Nephron (organoid): ENCODE measurements at regions not wholly inside any gene's neighbourhood (a gene's known extent, or its start where the extent isn't known, plus 50 kb on each side); places are given as distances from the start of the nearest gene placed in this dataset.

ENCODE experiments used
- H3K27ac Mint-ChIP-seq, 3 experiments: 2 replicates each; pipeline ENCODE4 v1.8.0; 2020; ENCODE audit warnings: mixed read lengths in 3 of 3, mild to moderate bottlenecking in 2 of 3, moderate library complexity in 1 of 3
- H3K27me3 Mint-ChIP-seq: 2 replicates; pipeline ENCODE4 v1.8.0; 2021; ENCODE audit warnings: low read depth, mild to moderate bottlenecking, moderate library complexity, mixed read lengths
- H3K36me3 Mint-ChIP-seq: 2 replicates; pipeline ENCODE4 v1.8.0; 2020; ENCODE audit warnings: low read depth, mixed read lengths
- H3K4me1 Mint-ChIP-seq: 2 replicates; pipeline ENCODE4 v1.8.0; 2020; ENCODE audit warnings: mixed read lengths
- H3K4me3 Mint-ChIP-seq, 3 experiments: 2 replicates each; pipeline ENCODE4 v1.8.0; 2020; ENCODE audit warnings: mild to moderate bottlenecking in 3 of 3, mixed read lengths in 3 of 3, moderate library complexity in 2 of 3
- H3K9me3 Mint-ChIP-seq: 2 replicates; pipeline ENCODE4 v1.8.0; 2020; ENCODE audit warnings: mixed read lengths
- TF ChIP-seq, protein P1 (sequence below), 3 experiments: fragments of 200-600 bp; sonication (generic); IDR thresholded peaks; one replicate each; pipeline ENCODE4 v1.5.0; 2021; ENCODE audit warnings: antibody characterized with exemption in 3 of 3; ENCODE audit not compliant: unreplicated experiment in 3 of 3

DNA sequence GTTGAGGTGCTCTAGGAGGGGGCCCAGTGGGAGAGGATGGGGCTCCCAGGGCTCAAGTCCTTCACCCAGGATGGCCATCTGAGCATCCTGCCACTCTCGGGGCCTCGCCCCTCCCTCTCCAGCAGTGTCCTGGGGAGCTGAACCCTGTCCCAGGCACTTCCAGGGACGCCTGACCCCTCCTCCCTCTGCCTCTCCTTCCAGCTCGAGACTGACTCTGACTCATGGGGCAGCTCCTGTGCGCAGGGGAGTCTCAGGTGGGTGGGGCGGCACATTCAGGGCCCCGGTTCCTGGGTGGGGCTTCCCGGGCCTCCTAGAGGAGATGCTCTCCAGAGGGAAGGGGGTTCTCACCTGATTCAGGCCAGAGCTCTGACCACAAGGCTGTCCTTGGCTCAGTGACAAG is 77.1 kb upstream of the IGLL5 start:
- Mint-ChIP-seq H3K36me3 (no peaks in the 10 kb centered on the region), H3K4me1 (no peaks in the 10 kb centered on the region), H3K27me3 (peaks cover 53% of the 10 kb centered on the region), H3K9me3 (no peaks in the 10 kb centered on the region), H3K27ac (no peak overlapping the region), H3K4me3 (no peak overlapping the region)
- TF ChIP-seq, protein P1, sequence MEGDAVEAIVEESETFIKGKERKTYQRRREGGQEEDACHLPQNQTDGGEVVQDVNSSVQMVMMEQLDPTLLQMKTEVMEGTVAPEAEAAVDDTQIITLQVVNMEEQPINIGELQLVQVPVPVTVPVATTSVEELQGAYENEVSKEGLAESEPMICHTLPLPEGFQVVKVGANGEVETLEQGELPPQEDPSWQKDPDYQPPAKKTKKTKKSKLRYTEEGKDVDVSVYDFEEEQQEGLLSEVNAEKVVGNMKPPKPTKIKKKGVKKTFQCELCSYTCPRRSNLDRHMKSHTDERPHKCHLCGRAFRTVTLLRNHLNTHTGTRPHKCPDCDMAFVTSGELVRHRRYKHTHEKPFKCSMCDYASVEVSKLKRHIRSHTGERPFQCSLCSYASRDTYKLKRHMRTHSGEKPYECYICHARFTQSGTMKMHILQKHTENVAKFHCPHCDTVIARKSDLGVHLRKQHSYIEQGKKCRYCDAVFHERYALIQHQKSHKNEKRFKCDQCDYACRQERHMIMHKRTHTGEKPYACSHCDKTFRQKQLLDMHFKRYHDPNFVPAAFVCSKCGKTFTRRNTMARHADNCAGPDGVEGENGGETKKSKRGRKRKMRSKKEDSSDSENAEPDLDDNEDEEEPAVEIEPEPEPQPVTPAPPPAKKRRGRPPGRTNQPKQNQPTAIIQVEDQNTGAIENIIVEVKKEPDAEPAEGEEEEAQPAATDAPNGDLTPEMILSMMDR (IDR thresholded peaks at IDR 0.05; ENCODE audit: unreplicated experiment in 3 of 3) = no peak

DNA sequence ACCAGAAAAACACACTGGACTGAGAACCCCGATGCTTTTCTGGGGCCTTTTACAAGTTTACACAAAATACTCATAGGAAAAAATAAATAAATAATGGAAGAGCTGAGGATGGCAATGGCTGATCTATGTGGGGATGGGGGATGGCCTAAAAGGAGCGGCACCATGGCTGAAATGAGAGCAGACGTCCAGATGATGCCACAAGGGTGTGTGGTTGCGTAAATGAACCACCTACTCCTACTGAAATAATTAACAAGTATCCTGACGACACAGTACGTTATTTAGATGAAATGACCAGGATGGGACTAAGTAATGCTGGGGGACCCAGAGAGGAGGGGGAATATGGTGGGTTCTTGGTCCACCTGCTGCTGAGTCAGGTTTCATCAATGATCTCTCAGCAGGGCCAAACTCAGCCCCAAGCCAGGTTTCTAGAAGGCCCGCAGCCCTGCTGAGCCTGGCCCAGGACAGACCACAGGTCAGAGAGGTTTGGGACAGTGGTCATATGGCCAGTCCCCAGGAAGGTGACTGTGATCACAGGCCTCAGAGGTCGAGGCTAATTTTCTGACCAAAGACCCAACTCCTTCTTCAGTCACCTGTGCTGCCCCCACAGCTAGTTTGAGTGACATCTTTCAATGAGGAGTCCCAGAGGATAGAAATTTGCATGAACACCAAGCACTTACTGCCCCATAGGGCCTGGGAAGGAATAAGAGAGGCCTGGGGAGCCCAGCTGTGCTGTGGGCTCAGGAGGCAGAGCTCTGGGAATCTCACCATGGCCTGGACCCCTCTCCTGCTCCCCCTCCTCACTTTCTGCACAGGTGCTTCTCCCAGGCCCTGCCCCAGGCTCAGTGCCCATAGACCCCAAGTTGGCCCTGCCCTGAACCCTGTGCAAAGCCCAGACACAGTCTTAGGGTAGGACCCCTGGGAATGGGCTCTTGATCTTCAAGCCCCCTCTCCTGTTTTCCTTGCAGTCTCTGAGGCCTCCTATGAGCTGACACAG is 76.3 kb upstream of the IGLL5 start:
- Mint-ChIP-seq H3K4me3 (no peak overlapping the region), H3K4me1 (no peaks in the 10 kb centered on the region), H3K27me3 (peaks cover 60% of the 10 kb centered on the region), H3K27ac (no peak overlapping the region), H3K36me3 (no peaks in the 10 kb centered on the region), H3K9me3 (no peaks in the 10 kb centered on the region)
- TF ChIP-seq, protein P1 (IDR thresholded peaks at IDR 0.05; ENCODE audit: unreplicated experiment in 3 of 3) = no peak

DNA sequence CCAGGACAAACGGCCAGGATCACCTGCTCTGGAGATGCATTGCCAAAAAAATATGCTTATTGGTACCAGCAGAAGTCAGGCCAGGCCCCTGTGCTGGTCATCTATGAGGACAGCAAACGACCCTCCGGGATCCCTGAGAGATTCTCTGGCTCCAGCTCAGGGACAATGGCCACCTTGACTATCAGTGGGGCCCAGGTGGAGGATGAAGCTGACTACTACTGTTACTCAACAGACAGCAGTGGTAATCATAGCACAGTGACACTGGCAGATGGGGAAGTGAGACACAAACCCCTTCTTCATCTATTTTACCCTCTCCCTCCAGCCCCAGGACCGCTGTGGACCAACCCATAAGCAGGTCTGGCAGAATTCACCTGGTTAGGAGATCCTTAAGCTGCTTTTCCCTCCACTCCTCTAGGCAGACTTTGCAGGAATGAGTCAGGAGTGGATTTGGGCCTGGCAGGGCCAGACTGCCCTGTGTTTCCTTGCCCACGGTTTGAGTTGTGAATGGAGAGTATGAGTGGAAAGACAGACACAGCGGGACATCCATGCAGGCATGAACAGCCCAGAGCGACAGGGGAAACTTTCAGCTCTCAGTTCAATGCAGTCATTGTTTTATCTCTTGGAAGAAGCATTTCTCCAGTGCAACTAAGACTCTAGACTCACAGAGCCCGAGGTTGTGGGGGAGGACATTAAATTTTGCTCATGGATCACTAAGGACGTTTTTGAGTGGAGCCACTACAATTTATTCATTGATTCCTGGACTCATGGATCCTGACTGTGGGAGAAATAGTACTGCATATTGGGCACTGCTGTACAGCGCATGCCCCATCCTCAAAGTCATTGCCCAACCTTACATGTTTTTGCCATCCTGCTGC is 75.3 kb upstream of the IGLL5 start:
- Mint-ChIP-seq H3K4me1 (no peaks in the 10 kb centered on the region), H3K4me3 (no peak overlapping the region), H3K27me3 (peaks cover 62% of the 10 kb centered on the region), H3K9me3 (no peaks in the 10 kb centered on the region), H3K27ac (no peak overlapping the region), H3K36me3 (no peaks in the 10 kb centered on the region)
- TF ChIP-seq, protein P1 (IDR thresholded peaks at IDR 0.05; ENCODE audit: unreplicated experiment in 3 of 3) = no peak

DNA sequence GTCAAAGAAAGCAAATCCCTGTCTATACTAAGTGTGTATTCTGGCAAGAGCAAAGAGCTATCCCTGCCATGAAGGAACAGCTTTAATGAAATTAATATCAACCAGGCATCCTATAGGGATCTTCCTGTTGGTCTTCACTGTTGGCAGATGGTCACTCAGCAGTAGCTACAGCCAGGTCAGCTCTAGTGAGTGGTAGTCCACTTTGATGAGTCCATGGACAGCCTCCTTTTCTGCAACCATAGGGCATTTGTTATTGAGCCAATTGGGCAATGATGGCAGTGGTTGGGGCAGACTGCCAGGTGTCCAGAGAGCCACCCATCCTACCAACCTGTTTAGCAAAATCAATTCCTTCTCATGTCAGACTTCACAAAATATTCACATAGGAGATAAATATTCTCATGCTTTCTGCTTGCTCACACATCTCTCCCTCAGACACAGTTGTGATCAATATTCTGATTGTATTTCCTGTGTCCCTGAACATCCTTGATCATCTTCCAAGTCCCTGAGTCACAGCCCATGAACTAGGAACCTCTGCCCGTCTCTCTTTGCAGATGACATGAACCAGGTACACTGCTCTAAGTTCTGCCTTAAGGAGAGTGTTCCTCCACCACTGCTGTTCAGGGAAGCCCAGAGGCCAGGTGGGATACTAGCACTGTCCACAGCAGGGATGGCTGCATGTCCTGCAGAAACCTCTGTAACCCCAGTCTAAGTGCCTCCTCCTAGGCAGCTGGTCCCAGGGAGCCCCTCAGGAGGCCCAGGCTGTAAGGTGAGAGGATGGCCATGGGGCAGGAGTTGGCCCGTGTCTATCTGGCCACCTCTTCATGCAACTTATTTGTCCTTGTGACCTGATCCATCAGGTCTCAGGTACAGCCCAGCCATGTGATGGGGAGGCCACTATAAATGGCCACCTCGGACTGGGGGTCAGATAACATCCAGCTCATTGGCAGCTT is 74.2 kb upstream of the IGLL5 start:
- no peak overlapping the region for H3K27ac Mint-ChIP-seq
- TF ChIP-seq, protein P1 (IDR thresholded peaks at IDR 0.05; ENCODE audit: unreplicated experiment in 3 of 3) = no peak
- peaks cover 57% of the 10 kb centered on the region for H3K27me3 Mint-ChIP-seq
- H3K4me1 Mint-ChIP-seq = no peaks in the 10 kb centered on the region
- no peak overlapping the region for H3K4me3 Mint-ChIP-seq
- H3K36me3 Mint-ChIP-seq = no peaks in the 10 kb centered on the region
- no peaks in the 10 kb centered on the region for H3K9me3 Mint-ChIP-seq

DNA sequence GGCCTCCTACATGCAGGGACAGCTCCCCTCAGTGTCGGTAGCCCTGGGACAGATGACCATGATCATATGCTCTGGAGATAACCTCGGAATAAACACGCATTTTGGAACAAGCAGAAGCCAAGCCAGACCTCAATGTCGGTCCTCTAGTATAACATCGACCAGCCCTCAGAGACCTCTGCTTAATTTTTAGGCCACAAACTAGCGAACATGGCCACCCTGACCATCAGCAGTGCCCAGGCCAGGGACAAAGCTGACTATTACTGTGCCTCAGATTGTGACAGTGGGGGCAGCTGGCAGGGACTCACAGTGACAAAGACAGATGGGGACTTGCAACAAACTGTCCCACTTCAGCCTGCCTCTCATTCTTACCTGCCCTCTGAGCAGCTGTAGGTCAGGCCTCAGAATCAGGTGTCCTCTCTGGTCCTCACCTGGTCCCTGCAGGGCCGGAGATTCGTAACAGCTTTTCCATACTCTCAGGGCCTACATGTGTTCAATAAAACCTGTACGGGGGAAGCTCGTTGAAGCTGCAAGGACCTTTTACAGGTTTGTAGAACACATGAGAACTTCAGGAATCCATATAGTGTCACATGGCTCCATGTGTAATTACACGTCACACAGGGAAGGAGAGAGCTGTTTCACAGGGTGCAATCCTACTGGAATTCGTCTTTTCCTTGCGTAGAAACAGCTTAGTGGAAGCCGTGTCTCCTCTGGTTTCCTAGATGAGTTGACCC is 72.8 kb upstream of the IGLL5 start:
- Mint-ChIP-seq H3K4me1 (no peaks in the 10 kb centered on the region), H3K4me3 (no peak overlapping the region), H3K9me3 (no peaks in the 10 kb centered on the region), H3K27ac (no peak overlapping the region), H3K36me3 (no peaks in the 10 kb centered on the region), H3K27me3 (peaks cover 50% of the 10 kb centered on the region)
- TF ChIP-seq, protein P1 (IDR thresholded peaks at IDR 0.05; ENCODE audit: unreplicated experiment in 3 of 3) = no peak
